ENCODE measurements at regions not wholly inside any gene's neighbourhood (a gene's known extent, or its start where the extent isn't known, plus 50 kb on each side); places are given as distances from the start of the nearest gene placed in this dataset.
"Not testable (repeated sequence)": the region's sequence is repeated elsewhere in the genome, so short reads cannot be mapped to it uniquely, and the experiment has no call there.

DNA sequence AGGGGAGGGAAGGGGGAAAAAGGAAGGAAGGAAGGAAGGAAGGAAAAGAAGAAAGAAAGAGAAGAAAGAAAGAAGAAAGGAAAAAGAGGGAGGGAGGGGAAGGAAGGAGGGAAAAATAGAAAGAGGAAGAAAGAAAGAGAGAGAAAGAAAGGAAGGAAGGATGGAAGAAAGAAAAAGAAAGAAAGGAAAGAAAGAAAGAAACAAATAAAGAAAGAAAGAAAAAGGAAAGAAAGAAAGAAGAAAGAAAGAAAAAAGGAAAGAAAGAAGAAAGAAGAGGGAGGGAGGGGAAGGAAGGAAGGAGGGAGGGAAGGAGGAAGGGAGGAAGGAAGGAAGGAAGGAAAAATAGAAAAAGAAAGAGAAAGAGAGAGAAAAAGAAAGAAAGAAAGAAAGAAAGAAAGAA is 315.8 kb upstream of the PIK3C3 start:
- no peaks in the 10 kb centered on the region for H3K9me3 ChIP-seq
- H3K27me3 ChIP-seq: no peaks in the 10 kb centered on the region
- DNase-seq: no peak
- no peaks in the 10 kb centered on the region for H3K36me3 ChIP-seq
- no peak overlapping the region for H3K4me3 ChIP-seq

DNA sequence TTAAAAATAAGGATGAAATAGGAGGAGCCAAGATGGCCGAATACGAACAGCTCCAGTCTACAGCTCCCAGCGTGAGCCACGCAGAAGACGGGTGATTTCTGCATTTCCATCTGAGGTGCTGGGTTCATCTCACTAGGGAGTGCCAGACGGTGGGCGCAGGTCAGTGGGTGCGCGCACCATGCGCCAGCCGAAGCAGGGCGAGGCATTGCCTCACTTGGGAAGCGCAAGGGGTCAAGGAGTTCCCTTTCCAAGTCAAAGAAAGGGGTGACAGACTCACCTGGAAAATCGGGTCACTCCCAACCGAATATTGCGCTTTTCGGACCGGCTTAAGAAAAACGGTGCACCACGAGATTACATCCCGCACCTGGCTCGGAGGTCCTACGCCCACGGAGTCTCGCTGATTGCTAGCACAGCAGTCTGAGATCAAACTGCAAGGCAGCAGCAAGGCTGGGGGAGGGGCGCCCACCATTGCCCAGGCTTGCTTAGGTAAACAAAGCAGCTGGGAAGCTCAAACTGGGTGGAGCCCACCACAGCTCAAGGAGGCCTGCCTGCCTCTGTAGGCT is 323.2 kb upstream of the PIK3C3 start:
- H3K9me3 ChIP-seq, H3K4me3 ChIP-seq, H3K27me3 ChIP-seq, DNase-seq, H3K36me3 ChIP-seq: not testable (repeated sequence)

DNA sequence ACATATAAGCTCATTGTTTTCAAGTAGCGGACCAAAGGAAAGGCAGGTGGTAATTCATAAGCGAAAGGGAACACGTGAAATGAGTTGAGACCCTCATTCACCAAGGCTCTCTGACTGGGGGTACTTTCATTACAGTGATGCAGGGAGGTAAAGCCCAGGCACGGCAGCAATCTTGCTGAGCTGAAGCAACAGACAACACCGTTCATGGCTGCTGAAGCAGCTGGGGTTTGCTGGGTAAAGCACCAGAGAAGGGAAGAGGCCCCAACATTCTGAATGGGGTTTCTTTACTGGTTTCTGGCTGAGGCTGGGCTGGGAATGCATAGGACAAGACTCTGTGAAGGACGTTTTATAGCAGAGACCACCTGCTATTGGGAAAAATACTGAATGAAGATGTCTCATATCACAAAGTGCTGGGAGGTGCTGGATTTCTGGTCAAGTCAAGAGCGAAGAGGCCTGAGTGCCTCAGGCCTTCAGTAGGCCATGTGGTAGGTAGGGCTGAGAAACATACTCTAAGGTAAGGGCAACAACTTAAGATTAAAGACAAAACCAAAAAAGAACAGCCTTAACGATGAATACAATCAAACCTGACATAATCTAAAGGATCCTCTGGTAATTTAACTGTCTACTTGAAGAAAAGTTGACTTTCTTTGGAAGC is 324.7 kb upstream of the PIK3C3 start:
- Histone ChIP-seq H3K27me3 (no peaks in the 10 kb centered on the region), H3K36me3 (no peaks in the 10 kb centered on the region), H3K4me3 (no peak overlapping the region), H3K9me3 (no peaks in the 10 kb centered on the region)
- DNase-seq: no peak

DNA sequence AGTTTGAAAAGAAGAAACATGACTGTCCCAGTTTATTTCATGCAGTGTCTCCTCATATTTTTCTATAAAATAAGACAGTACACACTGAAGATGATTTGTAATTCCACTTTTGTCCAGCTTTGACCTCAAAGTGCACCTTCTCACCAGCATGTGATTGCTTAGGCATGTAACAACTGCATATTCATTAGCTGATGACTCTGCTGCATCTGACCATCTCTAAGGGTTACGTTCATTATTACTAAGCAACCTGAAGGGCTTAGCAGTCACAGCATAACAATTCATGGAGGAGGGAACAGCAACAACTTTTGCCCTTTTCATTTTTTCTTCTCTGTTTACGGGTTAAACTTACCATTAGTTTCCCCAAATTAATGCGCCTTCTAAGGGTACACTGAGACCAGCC is 330.6 kb upstream of the PIK3C3 start:
- no peak for DNase-seq
- Histone ChIP-seq H3K9me3 (no peaks in the 10 kb centered on the region), H3K4me3 (no peak overlapping the region), H3K27me3 (no peaks in the 10 kb centered on the region), H3K36me3 (no peaks in the 10 kb centered on the region)

DNA sequence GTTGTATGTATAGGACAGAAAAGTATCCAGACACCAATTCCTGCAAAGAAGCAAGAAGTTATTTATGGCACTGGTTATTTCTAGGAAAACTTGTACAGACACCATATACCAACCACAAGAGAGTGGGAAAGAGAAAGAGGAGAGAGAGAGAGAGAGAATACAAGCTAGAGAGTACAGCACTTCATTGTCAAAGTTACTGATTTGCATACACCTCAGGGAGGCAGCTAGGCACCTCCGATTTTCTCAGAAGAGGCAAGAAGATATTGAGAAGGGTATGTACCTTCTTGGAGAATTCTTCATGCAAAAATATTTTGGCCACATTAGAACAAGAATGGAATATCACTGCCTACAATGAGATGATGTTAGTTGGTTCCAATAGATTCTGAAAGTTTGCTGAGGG is 333.9 kb upstream of the PIK3C3 start:
- Histone ChIP-seq H3K9me3 (no peaks in the 10 kb centered on the region), H3K4me3 (no peak overlapping the region), H3K36me3 (no peaks in the 10 kb centered on the region), H3K27me3 (no peaks in the 10 kb centered on the region)
- no peak for DNase-seq

GRCh38 chr18:41618147-41618546 is 336.9 kb upstream of the PIK3C3 start:
- H3K36me3 ChIP-seq: no peaks in the 10 kb centered on the region
- H3K4me3 ChIP-seq: no peak overlapping the region
- H3K27me3 ChIP-seq: no peaks in the 10 kb centered on the region
- DNase-seq: no peak
- H3K9me3 ChIP-seq: no peaks in the 10 kb centered on the region

DNA sequence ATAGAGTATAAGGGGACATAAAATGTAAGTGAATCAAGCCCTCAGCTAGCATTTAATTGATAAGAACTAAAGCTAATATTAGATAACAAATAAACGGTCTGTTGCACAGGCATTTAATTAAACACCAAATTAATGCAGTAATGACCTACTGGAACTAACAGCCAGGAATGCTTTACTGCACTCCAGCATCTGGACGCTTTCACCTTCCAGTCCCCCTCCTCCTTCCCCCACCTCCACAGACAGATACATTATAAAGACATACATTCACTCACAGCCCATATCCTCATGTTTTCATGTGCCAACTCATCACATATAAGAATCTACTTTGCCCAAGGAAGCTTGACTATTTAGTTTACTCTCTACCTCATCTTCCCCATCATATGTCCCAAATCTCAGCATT is 337.4 kb upstream of the PIK3C3 start:
- no peak for DNase-seq
- Histone ChIP-seq H3K36me3 (no peaks in the 10 kb centered on the region), H3K4me3 (no peak overlapping the region), H3K9me3 (no peaks in the 10 kb centered on the region), H3K27me3 (no peaks in the 10 kb centered on the region)

DNA sequence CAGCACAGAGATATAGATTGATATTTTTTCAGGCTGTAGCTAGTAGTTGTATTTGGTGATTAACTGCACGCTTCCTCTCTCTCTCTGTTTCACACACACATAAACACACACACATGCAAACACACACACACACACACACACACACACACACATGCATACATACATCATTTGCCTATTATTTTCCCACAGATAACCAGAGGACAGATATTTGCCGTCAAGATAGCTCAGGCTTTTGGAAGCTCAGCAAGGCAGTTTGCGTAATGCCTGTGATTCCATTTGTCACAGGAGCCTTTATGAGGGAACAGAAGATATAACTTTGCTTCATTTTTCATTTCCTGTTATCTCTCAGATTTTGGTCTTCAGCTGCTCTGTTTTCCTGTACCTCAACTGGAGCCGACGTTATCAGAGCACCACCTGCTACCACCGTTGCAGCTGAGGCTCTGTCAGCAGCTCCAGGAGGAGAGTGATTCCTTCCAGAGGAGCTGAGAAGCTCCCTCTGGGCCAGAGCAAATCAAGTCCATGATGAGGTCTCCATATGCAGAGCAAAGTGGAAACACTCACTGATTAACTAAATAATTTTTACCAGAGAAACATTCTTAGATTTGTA is 341.9 kb upstream of the PIK3C3 start:
- H3K36me3 ChIP-seq: no peaks in the 10 kb centered on the region
- no peaks in the 10 kb centered on the region for H3K9me3 ChIP-seq
- no peak overlapping the region for H3K4me3 ChIP-seq
- no peak for DNase-seq
- H3K27me3 ChIP-seq: no peaks in the 10 kb centered on the region

DNA sequence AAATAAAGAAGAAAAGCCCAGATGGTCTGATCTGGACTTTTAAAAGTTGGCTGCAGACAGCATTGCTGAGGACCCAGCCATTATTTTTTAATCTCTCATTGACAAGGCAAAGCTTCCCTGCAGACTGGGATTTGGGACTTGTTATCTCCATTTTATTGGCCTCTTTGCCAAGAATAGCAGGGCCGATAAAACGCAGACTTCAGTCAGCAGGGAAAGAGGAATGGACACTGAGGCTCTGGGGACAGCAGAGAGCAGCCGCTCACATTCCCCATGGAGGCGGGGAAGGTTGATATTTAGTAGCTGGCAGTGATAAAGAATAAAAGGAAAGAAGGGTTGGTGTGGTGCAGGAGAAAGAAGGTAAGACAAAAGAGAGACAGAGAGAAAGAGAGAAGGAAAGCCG is 350.1 kb upstream of the PIK3C3 start:
- H3K9me3 ChIP-seq: no peaks in the 10 kb centered on the region
- no peaks in the 10 kb centered on the region for H3K27me3 ChIP-seq
- H3K36me3 ChIP-seq: no peaks in the 10 kb centered on the region
- no peak overlapping the region for H3K4me3 ChIP-seq
- DNase-seq: no peak

- H3K27me3 ChIP-seq: no peaks in the 10 kb centered on the region
- H3K36me3 ChIP-seq: no peaks in the 10 kb centered on the region
Observed at GRCh38 chr18:41602034-41602433, 353.0 kb upstream of the PIK3C3 start.

GRCh38 chr18:41600693-41601391 is 354.2 kb upstream of the PIK3C3 start:
- no peaks in the 10 kb centered on the region for H3K36me3 ChIP-seq
- no peak overlapping the region for H3K4me3 ChIP-seq
- no peak for DNase-seq
- H3K27me3 ChIP-seq: no peaks in the 10 kb centered on the region
- no peaks in the 10 kb centered on the region for H3K9me3 ChIP-seq

More at GRCh38 chr18:41602034-41602433, 353.0 kb upstream of the PIK3C3 start:
- H3K9me3 ChIP-seq: no peaks in the 10 kb centered on the region
- no peak overlapping the region for H3K4me3 ChIP-seq
- no peak for DNase-seq

DNA sequence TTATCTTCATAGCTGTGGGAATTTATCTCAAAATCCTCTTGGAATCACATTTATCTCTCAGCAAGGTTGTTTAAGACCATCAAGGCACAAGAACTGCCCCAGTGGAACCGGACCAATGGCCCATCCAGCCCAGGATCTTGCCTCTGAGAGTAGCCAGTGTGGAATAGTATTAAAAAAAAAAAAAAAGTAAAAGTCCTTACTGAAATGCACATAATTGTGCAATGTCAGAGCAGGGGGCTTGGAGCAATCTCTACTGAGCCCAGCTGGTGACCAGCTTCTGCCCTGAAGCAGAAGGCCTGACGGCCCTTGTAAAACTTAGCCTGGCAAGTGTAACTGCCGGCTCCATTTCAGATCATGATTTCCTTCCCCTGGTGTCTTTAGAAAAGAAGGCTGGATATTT is 355.6 kb upstream of the PIK3C3 start:
- Histone ChIP-seq H3K27me3 (no peaks in the 10 kb centered on the region), H3K4me3 (no peak overlapping the region), H3K9me3 (no peaks in the 10 kb centered on the region), H3K36me3 (no peaks in the 10 kb centered on the region)
- no peak for DNase-seq

- no peaks in the 10 kb centered on the region for H3K27me3 ChIP-seq
- H3K4me3 ChIP-seq: no peak overlapping the region
- no peak for DNase-seq
- no peaks in the 10 kb centered on the region for H3K36me3 ChIP-seq
- H3K9me3 ChIP-seq: no peaks in the 10 kb centered on the region
Observed at GRCh38 chr18:41594582-41594981, 360.5 kb upstream of the PIK3C3 start.

DNA sequence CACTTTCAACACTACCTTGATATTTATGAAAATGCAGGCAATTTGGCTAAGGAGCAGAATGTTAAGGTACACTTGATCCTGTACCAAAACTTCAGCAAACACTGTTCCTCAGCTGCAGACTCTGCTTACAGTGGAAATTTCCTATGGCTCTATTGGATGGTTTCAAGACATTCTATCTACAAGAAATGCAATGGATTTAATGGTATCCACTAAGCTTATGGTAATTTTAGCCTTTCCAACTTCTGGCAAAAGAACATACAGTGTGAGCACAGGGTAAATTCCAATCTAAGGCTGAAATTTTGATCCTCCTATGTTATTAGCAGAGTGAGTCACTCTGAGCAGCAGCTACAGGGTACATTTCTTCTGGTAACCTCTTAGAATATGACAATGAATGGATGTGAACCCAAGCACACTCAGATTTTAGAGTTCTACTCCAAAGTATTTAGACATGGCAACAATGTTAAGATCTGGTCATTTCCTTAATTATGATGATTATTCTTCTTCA is 361.8 kb upstream of the PIK3C3 start:
- DNase-seq: no peak
- Histone ChIP-seq H3K4me3 (no peak overlapping the region), H3K9me3 (no peaks in the 10 kb centered on the region), H3K36me3 (no peaks in the 10 kb centered on the region), H3K27me3 (no peaks in the 10 kb centered on the region)

GRCh38 chr18:41587976-41588375 is 367.1 kb upstream of the PIK3C3 start:
- no peak overlapping the region for H3K4me3 ChIP-seq
- no peaks in the 10 kb centered on the region for H3K9me3 ChIP-seq
- DNase-seq: no peak
- no peaks in the 10 kb centered on the region for H3K36me3 ChIP-seq
- no peaks in the 10 kb centered on the region for H3K27me3 ChIP-seq

DNA sequence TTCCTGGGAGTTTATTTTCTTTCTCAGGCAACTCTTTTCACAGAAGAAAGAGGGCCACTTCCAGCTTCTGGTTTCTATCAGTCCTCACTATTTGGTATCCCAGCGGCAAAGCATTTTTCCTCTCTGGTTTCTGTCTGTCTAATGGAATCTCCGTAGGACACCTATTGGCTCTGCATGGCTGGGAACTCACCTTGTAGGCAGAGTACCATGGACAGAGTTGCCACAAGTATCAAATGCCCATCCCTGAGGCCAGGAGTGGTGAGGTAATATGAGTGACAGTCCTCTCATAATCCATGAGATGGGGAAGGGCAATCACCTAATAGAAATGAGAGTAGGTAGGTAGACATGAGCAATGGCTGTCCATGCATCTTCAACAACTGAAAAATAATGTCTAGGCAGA is 369.5 kb upstream of the PIK3C3 start:
- Histone ChIP-seq H3K27me3 (no peaks in the 10 kb centered on the region), H3K36me3 (no peaks in the 10 kb centered on the region)
- DNase-seq: no peak

DNA sequence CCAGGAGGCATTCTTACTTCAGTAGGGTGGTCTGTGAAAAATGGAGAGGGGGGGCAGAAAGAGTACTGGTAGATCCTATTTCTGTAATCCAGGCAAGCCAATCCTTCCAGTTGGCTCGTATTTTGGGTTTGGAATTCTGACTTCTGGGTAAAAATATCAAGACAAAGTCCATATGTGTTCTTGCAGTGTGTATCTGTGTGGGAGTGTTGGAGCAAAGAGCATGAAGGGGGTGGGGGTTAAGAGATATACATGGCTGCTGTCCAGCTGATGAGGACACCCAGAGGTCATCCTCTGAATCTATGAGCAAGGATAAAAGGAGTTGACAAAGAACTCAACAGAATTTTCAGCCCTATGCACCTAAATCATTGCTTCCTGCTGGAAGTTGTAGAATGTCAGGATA is 375.8 kb upstream of the PIK3C3 start:
- Histone ChIP-seq H3K27me3 (no peaks in the 10 kb centered on the region), H3K9me3 (no peaks in the 10 kb centered on the region), H3K36me3 (no peaks in the 10 kb centered on the region), H3K4me3 (no peak overlapping the region)
- DNase-seq: no peak

More for the DNA sequence above, 369.5 kb upstream of the PIK3C3 start:
- Histone ChIP-seq H3K4me3 (no peak overlapping the region), H3K9me3 (no peaks in the 10 kb centered on the region)

Data from MG63 (cell line).